Smooth muscle cell of the brain vasculature (primary cell): ENCODE measurements at regions not wholly inside any gene's neighbourhood (a gene's known extent, or its start where the extent isn't known, plus 50 kb on each side); places are given as distances from the start of the nearest gene placed in this dataset.
A peak's percentile ranks its signal among the peaks of the same experiment; 100 is the strongest.

Source experiments
- DNase-seq: peaks from one replicate; pipeline ENCODE4 v3.0.0-alpha.2; 2012; ENCODE audit warnings: low read depth, low spot score

DNA sequence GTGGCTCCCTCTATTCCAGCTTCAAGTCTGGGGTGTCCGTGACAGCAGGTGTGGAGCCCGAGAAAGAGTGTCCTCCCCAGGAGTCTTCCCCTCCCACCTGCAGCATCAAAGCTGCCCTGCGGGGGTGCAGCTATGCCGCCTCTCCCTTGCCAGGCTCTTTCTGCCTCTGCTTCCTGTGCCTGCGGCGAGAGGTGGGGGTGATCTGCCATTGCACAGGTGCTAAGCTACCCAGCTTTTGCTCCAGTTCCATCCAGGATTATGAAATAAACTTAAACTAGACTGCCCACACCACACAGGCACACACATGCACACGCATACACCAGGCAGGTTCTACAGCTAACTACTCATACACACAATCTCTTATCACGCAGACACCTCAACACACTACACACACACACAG is 104.7 kb upstream of the CLDN10 start:
- DNase-seq: no peak

GRCh38 chr13:95451656-95452055 is 100.9 kb upstream of the CLDN10 start:
- no peak for DNase-seq

DNA sequence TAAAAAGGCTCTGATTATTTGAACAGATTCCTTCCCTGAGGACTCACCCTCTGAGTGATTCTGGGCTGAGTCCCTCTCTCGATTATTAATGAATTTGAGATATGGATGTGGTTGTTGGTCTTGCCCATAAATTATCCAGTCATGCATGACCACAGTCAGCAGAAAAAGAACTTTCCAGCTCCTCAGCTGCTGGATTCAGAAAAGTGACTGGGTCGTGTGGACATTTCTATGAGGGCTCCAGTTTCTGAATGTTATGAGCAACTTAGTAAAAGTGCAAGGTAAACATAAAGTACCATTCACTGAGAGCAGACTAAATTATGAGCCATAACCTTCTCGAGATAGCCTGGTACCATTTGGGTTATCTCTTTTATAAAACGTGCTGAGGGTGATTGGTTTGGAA is 100.1 kb upstream of the CLDN10 start:
- no peak for DNase-seq

GRCh38 chr13:95455782-95456181 is 96.7 kb upstream of the CLDN10 start:
- DNase-seq: no peak

DNA sequence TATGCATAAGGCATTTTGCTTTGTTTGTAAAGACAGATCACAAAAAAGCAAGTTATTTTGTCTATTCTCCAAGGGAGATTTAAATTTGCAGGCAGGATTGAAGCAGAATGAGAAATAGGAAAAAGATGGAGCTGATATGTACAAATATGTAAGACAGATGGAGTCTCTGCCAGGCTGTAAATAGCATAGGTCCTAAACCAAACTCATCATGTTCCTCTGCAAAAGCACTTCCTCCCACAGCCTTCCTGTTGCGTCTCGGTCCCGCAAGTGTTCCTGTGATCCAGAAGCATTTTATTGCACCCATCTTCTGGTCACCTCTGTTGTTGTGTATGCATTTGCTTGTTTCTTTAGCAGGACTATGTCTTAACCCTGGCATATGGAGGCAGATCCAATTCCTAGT is 95.7 kb upstream of the CLDN10 start:
- no peak for DNase-seq

DNA sequence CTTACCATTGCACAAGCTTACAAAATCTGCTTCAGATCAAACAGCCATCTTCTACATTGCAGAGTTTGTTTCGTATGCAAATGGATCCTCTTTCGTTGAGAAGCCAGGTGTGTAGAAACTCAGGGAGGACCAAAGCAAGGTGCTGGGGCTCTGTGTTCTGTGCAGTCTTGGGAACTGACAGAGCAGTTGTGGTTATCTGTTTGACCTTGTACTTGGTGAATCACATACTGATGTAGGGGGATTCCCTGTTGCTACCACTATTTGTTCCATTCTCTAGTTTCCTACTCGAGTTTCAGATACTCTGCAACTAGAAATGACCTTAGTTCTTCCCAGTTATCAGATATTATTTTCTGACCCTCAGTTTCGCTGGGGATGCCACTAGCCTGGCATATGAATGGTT is 95.2 kb upstream of the CLDN10 start:
- DNase-seq: no peak

GRCh38 chr13:95462801-95463200 is 89.7 kb upstream of the CLDN10 start:
- DNase-seq: no peak

DNA sequence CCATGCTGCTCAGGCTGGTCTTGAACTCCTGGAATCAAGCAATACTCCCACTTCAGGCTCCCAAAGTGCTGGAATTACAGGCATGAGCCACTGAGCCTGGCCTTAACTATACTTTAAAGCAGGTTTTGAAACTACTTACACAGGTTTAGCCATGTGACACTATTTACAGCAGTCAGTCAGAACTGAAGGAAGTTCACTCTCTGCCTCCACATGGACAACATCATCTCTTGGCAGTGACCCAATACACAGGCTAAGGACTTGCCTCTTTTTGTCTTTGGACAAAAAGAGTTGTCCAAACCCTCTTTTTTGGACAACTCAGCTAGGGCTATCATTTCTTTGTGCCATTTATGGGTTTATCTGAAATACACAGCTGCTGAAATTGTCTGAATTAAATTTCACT is 89.0 kb upstream of the CLDN10 start:
- no peak for DNase-seq

DNA sequence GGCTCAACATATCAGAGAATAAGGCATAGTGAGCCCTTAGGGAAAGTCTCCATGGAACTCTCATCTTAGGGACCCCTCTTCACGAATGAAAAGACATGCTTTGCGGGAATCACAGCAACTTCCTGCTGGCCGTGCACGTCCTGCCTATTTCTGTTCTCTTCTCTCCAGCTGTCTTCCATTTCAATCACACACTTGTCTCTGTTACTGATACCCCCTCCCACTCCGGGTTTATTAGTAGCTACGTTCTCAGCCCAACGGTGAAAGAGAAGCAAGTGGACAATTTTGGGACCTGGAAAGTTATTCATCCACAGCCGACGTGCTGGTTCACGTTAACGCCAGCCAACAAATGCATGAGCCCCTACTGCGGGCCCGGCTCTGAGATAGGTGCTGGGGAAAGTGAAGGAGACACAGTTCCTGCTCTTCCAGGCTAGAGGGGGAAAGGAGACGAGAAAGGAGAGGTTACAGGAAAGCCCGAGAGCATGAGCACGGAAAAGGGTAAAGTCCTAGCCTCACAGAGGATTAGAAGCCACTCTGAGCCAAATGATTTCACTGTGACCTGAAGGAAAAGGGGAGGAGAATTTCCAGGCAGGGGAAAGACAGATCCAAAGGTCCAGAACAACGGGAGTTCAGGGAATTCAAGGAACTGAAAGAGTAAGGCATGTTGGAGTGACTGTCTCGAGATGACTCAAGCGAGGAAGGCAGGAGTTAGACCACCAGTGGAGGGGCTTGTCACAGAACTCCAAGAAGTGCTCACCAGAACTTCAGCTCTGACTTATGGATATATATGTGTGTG is 81.8 kb upstream of the CLDN10 start:
- no peak for DNase-seq

DNA sequence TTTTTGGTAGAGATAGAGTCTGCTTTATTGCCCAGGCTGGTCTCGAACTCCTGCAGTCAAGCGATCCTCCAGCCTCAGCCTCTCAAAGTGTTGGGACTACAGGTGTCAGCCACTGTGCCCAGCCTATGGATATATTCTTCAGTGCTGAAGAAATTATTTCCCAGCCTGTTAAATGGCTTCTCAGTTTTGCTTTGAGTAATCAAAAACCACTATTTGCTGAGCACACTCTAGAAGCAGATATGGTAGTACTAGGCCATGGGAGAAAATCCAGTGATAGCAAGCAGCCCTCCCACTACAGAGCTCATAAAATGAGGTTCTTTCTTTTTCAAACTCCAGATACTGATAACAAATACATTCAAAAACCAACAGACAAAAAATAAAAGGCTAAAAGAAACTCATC is 80.6 kb upstream of the CLDN10 start:
- no peak for DNase-seq

GRCh38 chr13:95474992-95475391 is 77.5 kb upstream of the CLDN10 start:
- DNase-seq: no peak

GRCh38 chr13:95477187-95477586 is 75.3 kb upstream of the CLDN10 start:
- DNase-seq: no peak

DNA sequence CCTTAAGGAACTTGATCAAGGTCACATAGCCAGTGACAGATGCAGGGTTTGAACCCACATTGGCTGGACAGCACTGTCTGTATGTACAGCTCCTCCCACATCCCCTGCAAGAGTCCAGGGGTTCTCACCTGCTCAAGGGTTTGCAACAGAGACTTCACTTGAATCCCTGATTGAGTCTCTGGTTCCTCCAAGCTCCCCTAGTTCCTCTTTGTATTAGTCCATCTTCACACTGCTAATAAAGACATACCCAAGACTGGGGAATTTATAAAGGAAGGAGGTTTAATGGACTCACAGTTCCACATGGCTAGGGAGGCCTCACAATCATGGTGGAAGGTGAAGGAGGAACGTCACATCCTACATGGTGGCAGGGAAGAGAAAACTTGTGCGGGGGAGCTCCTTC is 72.8 kb upstream of the CLDN10 start:
- no peak for DNase-seq

DNA sequence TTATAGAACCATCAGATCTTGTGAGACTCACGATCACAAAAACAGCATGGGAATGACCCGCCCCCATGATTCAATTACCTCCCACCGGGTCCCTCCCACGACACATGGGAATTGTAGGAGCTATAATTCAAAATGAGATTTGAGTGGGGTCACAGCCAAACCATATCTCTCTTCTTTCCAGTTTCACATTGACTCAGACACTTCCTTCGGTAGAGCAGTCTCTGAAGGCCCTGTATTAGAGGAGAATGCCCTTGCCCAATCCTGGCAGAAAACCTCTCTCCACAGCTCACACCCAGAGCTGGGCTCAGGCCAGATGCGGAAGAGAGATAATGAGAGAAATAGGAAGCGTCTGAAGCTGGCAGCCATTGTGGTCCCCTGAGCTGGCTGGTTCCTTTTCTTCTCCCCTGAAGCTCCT is 72.4 kb upstream of the CLDN10 start:
- no peak for DNase-seq

DNA sequence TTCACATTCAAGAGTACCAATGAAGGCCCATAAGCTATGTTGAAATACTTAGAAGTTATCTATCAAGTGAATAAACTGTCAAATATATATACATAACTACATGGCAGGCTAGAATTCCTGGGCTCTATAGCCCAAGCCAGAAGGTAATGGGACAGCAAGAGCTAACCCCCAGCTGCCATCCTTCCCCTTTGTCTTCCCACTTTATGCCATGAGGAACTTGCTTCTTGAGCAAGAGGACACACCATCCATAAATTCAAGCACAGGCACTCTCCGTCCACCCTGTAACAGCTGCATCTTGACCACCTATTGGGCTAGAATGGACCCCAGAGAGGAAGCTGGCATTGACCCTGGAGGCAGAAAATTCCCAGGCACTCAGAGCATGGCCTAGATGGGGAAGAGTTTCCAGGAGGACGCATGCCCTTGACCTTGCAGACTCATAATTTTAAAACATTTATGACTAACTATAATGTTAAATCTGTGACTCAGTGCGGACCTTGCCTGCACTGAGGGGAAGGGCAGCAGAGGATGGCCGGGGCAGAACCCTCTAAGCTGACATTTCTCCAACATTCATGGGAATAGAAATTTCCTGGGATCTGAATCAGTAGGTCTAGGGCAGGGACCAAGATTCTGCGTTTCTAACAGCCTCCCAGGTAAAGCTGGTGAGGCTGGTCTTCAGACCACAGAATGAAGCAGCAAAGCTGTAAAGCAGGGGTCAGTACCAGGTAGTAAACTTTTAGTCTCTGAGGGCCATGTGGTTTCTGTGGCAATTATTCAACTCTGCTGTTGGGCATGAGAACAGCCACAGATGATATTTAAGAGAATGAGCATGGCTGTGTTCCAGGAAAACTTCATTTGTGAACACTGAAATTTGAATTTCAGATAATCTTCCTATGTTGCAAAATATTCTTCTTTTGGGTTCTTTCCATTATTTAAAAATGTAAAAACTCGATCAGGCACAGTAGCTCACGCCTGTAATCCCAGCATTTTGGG is 71.4 kb upstream of the CLDN10 start:
- DNase-seq: no peak

GRCh38 chr13:95484052-95484451 is 68.5 kb upstream of the CLDN10 start:
- DNase-seq: no peak

DNA sequence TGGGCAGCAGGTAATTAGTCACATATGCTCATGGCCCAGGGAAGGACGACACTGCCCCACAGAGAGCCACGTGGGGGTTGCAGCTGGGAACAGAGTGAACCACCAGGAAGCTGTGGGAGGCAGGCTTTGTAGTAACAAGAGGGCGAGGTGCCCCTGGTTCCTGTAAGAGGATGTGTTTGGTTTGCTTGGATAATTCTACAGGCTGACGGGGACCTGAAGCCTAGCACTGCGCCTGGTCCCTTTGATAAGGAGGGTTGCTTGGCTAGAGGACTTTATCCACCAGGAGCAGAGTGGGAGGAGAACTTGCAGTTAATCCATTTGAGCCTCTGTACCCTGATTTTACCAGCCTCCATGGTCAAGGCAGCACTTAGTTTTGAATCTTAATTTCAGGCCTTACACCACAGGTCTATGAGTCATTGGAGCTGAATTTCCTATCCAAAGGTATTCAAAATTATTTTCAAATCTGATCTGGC is 67.4 kb upstream of the CLDN10 start:
- no peak for DNase-seq

DNA sequence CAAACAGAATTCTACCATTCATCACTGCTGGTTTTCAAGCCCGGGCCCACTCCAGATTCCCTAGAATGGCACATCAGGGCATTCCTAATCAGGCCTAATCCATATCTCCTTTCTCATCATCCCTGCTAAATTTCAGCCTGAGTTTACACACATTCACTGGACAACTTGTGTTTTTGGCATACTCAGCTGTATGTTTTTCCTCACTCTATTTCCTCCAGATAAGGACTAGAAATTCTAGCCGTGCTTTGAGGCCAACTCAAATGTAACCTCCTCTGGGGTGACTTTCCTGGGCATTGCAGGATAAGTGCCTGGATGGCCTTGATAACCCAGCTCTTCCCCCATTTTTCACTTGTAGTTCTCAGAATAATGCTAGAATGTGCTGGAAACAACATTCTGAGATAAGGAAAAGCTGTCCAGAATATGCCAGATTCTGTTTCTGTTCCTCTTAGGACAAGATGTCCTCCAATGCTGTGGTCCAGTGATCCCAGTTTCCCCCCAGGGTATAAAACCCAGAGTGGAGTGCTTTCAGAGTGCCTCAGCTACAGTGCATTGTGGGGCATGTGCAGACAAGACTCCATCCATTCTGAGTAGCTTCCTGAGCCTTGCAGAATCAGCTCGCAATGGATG is 66.9 kb upstream of the CLDN10 start:
- DNase-seq: no peak

GRCh38 chr13:95492044-95492801 is 60.3 kb upstream of the CLDN10 start:
- no peak for DNase-seq

GRCh38 chr13:95494082-95494681 is 58.3 kb upstream of the CLDN10 start:
- peak; percentile 37 for DNase-seq

DNA sequence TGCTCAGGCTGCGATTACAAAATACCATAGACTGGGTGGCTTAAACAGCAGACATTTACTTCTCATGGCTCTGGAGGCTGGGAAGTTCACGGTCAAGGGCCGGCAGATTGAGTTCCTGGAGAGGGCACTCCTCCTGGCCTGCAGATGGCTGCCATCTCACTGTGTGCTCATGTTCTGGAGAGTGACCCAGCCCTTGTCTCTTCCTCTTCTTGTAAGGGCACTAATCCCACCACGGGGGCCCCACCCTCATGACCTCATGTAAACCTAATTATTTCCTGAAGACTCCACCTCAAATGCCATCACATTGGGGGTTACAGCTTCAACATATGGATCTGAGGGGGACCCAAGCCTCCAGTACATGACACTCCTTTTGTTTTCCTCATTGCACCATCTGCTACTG is 56.0 kb upstream of the CLDN10 start:
- no peak for DNase-seq
